Embryonic facial prominence (tissue), 1 donor: ENCODE measurements at regions not wholly inside any gene's neighbourhood (a gene's known extent, or its start where the extent isn't known, plus 50 kb on each side); places are given as distances from the start of the nearest gene placed in this dataset.
A peak's percentile ranks its signal among the peaks of the same experiment; 100 is the strongest.

ENCODE experiments used
- DNase-seq: peaks from one replicate; pipeline ENCODE4 v3.0.0-alpha.2; 2016; ENCODE audit errors: extremely low spot score

DNA sequence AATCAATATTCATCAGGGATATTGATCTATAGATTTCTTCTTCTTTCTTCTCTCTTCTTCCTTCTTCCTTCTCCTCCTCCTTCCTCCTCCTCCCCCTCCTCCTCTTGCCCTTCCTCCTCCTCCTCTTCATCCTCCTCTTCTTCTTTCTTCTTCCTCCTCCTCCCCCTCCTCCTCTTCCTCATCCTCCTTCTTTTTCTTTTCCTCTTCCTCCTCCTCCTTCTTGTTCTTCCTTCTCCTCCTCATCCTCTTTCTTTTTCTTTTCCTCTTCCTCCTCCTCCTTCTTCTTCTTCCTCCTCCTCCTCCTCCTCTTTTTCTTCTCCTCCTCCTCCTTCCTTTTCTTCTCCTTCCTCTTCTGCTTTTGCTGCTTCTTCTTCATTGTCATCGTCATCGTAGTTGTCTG, 52.4 kb upstream of the SERINC1 start:
- no peak for DNase-seq

DNA sequence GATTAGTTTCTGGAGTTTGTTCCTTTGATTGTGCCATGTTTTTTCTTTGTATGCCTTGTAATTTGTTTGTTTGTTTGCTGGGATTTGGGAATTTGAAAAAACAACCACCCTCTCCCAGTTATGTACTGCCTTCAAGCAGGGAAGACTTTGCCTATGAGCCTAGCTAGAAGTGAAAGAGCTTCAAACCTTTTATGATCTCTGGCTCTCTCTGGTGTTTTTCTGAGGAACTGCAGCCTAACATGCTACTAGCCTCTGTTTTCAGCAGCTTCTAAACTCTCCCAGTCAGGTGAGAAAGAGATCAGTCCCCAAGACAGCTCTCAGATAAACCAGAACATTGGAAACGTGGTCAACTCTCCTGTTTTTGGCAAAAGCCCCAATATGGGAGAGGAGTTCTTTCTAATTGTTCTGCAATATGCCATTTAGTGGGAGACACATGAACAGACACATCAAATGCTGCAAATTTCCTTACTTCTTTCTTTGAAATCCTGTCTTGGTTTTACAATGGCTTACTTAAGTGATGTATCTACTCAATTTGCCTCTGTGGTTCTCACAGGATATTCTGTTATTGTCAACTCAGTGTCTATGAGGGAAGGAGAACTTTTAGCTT, 58.9 kb upstream of the SERINC1 start:
- DNase-seq = peak; percentile 34

DNA sequence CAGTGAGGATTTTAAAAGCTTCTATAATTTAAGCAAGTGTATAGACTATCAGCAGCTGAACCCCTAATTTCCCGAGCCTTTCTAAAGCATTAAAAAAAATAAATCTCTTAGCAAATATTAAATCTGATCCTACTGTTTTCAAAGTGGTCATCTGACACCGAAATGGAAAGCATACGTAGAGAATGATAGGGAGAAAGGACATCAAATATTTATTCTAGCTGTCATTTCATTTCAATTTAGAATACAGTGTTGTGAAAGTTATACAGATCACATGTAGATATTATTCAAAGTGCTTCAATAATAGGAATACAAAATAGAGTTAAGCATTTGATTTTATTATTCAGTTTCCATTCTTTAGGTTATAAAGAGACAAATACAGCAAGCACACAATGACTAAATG, 61.9 kb upstream of the PKIB start:
- no peak for DNase-seq

DNA sequence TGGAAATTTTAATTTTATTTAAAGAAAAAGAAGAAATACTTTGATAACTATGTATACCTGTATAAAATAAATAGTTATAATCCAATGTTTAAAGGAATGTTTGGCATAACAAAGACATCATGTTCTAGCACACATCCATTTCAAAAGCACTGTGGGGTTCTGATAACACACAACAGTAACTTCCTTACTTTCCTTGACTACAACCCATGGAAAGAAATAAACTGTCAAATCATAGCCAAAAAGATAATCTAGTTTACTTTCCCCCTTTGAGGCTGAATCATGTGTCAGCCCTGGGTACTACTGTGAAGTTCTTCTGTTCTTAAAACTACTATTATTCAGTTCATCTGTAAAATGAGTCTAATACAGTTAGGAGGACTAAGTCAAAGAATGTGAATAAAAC, 61.4 kb upstream of the PKIB start:
- DNase-seq = no peak

DNA sequence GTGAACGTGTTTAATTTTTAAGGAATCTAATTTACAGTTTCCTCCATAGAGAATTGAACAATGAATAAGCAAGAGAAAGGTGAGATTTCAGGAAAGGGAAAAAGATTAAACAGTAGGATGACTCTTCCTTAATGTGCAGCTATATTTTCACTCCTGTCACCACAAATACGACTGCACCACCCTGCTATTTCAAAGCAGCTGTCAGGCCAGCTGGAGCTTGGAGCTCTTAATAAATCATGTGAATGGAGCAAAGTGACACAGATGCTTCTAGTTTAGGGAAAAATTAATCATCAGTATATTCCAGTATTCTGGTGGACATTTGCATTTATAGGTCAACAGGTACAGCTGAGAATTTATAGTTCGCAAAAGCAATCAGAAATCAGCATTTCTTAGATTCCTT, 56.5 kb upstream of the PKIB start:
- no peak for DNase-seq

DNA sequence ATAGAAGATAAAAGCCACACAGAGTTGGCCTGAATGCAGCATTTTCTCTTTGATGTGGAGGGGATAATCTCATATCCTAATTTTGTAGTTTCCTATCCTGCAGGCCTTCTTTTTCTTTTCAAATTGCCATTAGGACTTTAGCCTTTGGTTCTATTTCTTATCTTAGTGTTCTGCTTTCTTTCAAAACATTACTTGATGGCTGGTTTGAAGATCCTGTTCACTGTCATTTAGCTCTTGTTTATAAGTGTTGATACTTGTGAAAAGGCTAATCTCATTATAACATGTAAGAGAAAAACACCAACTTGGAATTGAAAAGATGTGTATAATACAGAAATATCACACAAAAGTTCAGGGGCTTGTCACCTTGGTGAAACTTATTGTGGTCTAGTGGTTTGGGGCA, 54.6 kb upstream of the PKIB start:
- DNase-seq = no peak

DNA sequence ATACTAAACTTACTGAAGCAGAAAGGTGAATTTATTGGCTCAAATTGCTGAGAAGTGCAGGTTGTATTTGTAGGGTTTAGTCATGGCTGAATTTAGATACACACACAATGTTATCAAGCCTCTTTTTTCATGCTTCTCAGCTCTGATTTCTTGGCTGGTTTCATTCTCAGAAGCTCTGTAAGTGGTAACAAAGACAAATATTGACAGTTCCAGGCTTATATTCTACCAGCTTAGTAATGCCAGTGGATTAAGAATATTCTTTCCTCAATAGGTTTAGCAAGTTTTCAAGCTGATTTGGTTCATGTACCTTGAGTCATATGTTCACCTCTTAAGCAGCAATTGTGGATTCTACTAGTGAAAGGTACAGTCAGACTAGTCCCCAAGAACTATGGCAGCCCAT, 52.1 kb upstream of the PKIB start:
- no peak for DNase-seq
